ENCODE measurements at regions not wholly inside any gene's neighbourhood (a gene's known extent, or its start where the extent isn't known, plus 50 kb on each side); places are given as distances from the start of the nearest gene placed in this dataset.

- TF ChIP-seq CTCF (IDR thresholded peaks at IDR 0.05) (no peak), POLR2AphosphoS5 (IDR thresholded peaks at IDR 0.05) (no peak)
Observed at GRCh38 chr5:93807846-93808245, 66.4 kb upstream of the POU5F2 start.
